Tibial nerve (tissue), 4 donors: ENCODE measurements at regions not wholly inside any gene's neighbourhood (a gene's known extent, or its start where the extent isn't known, plus 50 kb on each side); places are given as distances from the start of the nearest gene placed in this dataset.

Experiments used
- EP300 ChIP-seq, 2 donors: sonication (generic); formaldehyde crosslinking; IDR thresholded peaks; one replicate each; pipeline ENCODE4 v1.6.1; 2017; ENCODE audit warnings: antibody characterized with exemption in 2 of 2, mild to moderate bottlenecking in 1 of 2
- POLR2A ChIP-seq, 2 donors: fragments of 450-650 bp; IDR thresholded peaks; one replicate each; pipeline ENCODE4 v1.6.1; 2017; ENCODE audit warnings: antibody characterized with exemption in 2 of 2, mild to moderate bottlenecking in 2 of 2, moderate library complexity in 2 of 2
- TF ChIP-seq, protein P1 (sequence below), 5 experiments: fragments of 200-600 bp in 3 of 5; fragments of 450-650 bp in 2 of 5; sonication (generic) in 3 of 5; IDR thresholded peaks; one replicate each; pipeline ENCODE4 v1.5.1; 2016 to 2019; ENCODE audit warnings: antibody characterized with exemption in 5 of 5, mild to moderate bottlenecking in 3 of 5, moderate library complexity in 2 of 5

GRCh38 chr21:24204641-24205040 is 1402.6 kb downstream of the MRPL39 start:
- TF ChIP-seq, protein P1, sequence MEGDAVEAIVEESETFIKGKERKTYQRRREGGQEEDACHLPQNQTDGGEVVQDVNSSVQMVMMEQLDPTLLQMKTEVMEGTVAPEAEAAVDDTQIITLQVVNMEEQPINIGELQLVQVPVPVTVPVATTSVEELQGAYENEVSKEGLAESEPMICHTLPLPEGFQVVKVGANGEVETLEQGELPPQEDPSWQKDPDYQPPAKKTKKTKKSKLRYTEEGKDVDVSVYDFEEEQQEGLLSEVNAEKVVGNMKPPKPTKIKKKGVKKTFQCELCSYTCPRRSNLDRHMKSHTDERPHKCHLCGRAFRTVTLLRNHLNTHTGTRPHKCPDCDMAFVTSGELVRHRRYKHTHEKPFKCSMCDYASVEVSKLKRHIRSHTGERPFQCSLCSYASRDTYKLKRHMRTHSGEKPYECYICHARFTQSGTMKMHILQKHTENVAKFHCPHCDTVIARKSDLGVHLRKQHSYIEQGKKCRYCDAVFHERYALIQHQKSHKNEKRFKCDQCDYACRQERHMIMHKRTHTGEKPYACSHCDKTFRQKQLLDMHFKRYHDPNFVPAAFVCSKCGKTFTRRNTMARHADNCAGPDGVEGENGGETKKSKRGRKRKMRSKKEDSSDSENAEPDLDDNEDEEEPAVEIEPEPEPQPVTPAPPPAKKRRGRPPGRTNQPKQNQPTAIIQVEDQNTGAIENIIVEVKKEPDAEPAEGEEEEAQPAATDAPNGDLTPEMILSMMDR (IDR thresholded peaks at IDR 0.05), result no peak
- TF ChIP-seq POLR2A (IDR thresholded peaks at IDR 0.05) (no peak), EP300 (IDR thresholded peaks at IDR 0.05) (no peak)
